CD4-positive, alpha-beta T cell treated with Interleukin-1 beta for 1 hour (primary cell): ENCODE measurements at regions not wholly inside any gene's neighbourhood (a gene's known extent, or its start where the extent isn't known, plus 50 kb on each side); places are given as distances from the start of the nearest gene placed in this dataset.

ENCODE experiments used
- DNase-seq, 2 donors: peaks; one replicate each; pipeline ENCODE4 v3.0.0-alpha.2; 2020 to 2022

GRCh38 chr15:35596285-35596684, 50.3 kb upstream of the DPH6 start:
- no peak for DNase-seq

- DNase-seq = no peak
These were observed 56.9 kb upstream of the DPH6 start for GRCh38 chr15:35602836-35603235.

- DNase-seq = no peak
These were observed 57.3 kb upstream of the DPH6 start for GRCh38 chr15:35603301-35603700.

- no peak for DNase-seq
These were observed 57.9 kb upstream of the DPH6 start for GRCh38 chr15:35603856-35604255.

GRCh38 chr15:35605764-35606449, 59.9 kb upstream of the DPH6 start:
- DNase-seq = no peak

GRCh38 chr15:35606450-35606779, 60.5 kb upstream of the DPH6 start:
- no peak for DNase-seq

- no peak for DNase-seq
These were observed 70.7 kb upstream of the DPH6 start for GRCh38 chr15:35616498-35617271.

GRCh38 chr15:35618260-35619188, 72.6 kb upstream of the DPH6 start:
- DNase-seq = no peak

GRCh38 chr15:35622641-35623340, 76.8 kb upstream of the DPH6 start:
- no peak for DNase-seq

- DNase-seq = no peak
These were observed 78.9 kb upstream of the DPH6 start for GRCh38 chr15:35624881-35625280.

- DNase-seq = no peak
These were observed 80.8 kb upstream of the DPH6 start for GRCh38 chr15:35626571-35627318.

GRCh38 chr15:35627696-35628095, 81.7 kb upstream of the DPH6 start:
- no peak for DNase-seq

- DNase-seq = no peak
These were observed 83.8 kb upstream of the DPH6 start for GRCh38 chr15:35629766-35630165.

- DNase-seq = no peak
These were observed 84.6 kb upstream of the DPH6 start for GRCh38 chr15:35630532-35630931.

GRCh38 chr15:35630985-35631384, 85.0 kb upstream of the DPH6 start:
- DNase-seq = no peak

GRCh38 chr15:35633677-35634076, 87.7 kb upstream of the DPH6 start:
- DNase-seq = no peak

- DNase-seq = no peak
These were observed 100.8 kb upstream of the DPH6 start for GRCh38 chr15:35646790-35647189.

GRCh38 chr15:35647303-35647702, 101.3 kb upstream of the DPH6 start:
- DNase-seq = no peak

GRCh38 chr15:35648941-35649340, 103.0 kb upstream of the DPH6 start:
- DNase-seq = no peak

GRCh38 chr15:35649575-35649974, 103.6 kb upstream of the DPH6 start:
- DNase-seq = no peak

- no peak for DNase-seq
These were observed 108.4 kb upstream of the DPH6 start for GRCh38 chr15:35654332-35654731.

- no peak for DNase-seq
These were observed 111.8 kb upstream of the DPH6 start for GRCh38 chr15:35657679-35658311.
